Neural cell (in vitro differentiated cells): ENCODE measurements at regions not wholly inside any gene's neighbourhood (a gene's known extent, or its start where the extent isn't known, plus 50 kb on each side); places are given as distances from the start of the nearest gene placed in this dataset.

Experiments used
- H2AFZ ChIP-seq: fragments of 200-600, 300-800 bp; sonication (generic), shearing (Covaris generic); 2 replicates; pipeline ENCODE4 v1.6.0; 2014; ENCODE audit warnings: low read depth, mild to moderate bottlenecking, antibody characterized with exemption, low read length, moderate library complexity
- H3F3A ChIP-seq: fragments of 200-600 bp; shearing (Covaris generic); 2 replicates; pipeline ENCODE4 v1.6.1; 2016; ENCODE audit warnings: mild to moderate bottlenecking, moderate library complexity, mixed read lengths, antibody characterized with exemption, low read length; ENCODE audit not compliant: insufficient read depth, poor library complexity, severe bottlenecking
- H3K27ac ChIP-seq: fragments of 200-600, 300-800 bp; sonication (generic), shearing (Covaris generic); 2 replicates; pipeline ENCODE4 v1.5.1; 2014; ENCODE audit warnings: mild to moderate bottlenecking, low read length, moderate library complexity
- H3K27me3 ChIP-seq: fragments of 300-800, 200-600 bp; sonication (generic), shearing (Covaris generic); 2 replicates; pipeline ENCODE4 v1.6.0; 2014; ENCODE audit warnings: mild to moderate bottlenecking, low read depth, low read length, moderate library complexity; ENCODE audit not compliant: insufficient read depth
- H3K36me3 ChIP-seq: fragments of 300-800, 200-600 bp; sonication (generic), shearing (Covaris generic); 2 replicates; pipeline ENCODE4 v1.5.1; 2014; ENCODE audit warnings: mild to moderate bottlenecking, antibody characterized with exemption, low read length, moderate library complexity; ENCODE audit not compliant: insufficient read depth
- H3K4me2 ChIP-seq: fragments of 300-800, 200-600 bp; sonication (generic), shearing (Covaris generic); 2 replicates; pipeline ENCODE4 v1.6.0; 2014; ENCODE audit warnings: mild to moderate bottlenecking, low read length
- H3K4me3 ChIP-seq: fragments of 300-800, 200-600 bp; sonication (generic), shearing (Covaris generic); 2 replicates; pipeline ENCODE4 v1.5.1; 2014; ENCODE audit warnings: mild to moderate bottlenecking, low read length, moderate library complexity
- H3K79me2 ChIP-seq: fragments of 200-600 bp; shearing (Covaris generic); replicated peaks from 2 replicates; pipeline ENCODE4 v1.6.0; 2014; ENCODE audit warnings: mild to moderate bottlenecking, low read length, moderate library complexity; ENCODE audit not compliant: insufficient read depth
- H3K9ac ChIP-seq: fragments of 300-800, 200-600 bp; sonication (generic), shearing (Covaris generic); 2 replicates; pipeline ENCODE4 v1.6.1; 2016; ENCODE audit warnings: mild to moderate bottlenecking, low read length, mixed read lengths
- H3K9me2 ChIP-seq: fragments of 200-600 bp; shearing (Covaris generic); 2 replicates; pipeline ENCODE4 v1.6.1; 2016; ENCODE audit warnings: mild to moderate bottlenecking, low read length, mixed read lengths; ENCODE audit not compliant: insufficient read depth
- H3K9me3 ChIP-seq: fragments of 200-600, 300-800 bp; sonication (generic), shearing (Covaris generic); 2 replicates; pipeline ENCODE4 v1.6.1; 2016; ENCODE audit warnings: mild to moderate bottlenecking, mixed run types, low read length, moderate library complexity, mixed read lengths
- H4K20me1 ChIP-seq: fragments of 200-600 bp; shearing (Covaris generic); 2 replicates; pipeline ENCODE4 v1.6.1; 2016; ENCODE audit warnings: mild to moderate bottlenecking, mixed run types; ENCODE audit not compliant: insufficient read depth
- EP300 ChIP-seq: fragments of 450-650 bp; conservative IDR thresholded peaks from 2 replicates; pipeline ENCODE4 v1.6.1; 2014; ENCODE audit warnings: antibody characterized with exemption, mild to moderate bottlenecking, moderate library complexity; ENCODE audit not compliant: poor library complexity, severe bottlenecking
- EZH2 ChIP-seq: fragments of 200-600, 300-800 bp; shearing (Covaris generic), sonication (generic); IDR thresholded peaks from 2 replicates; pipeline ENCODE4 v1.6.1; 2014; ENCODE audit warnings: antibody characterized with exemption, low read length, borderline replicate concordance, mild to moderate bottlenecking; ENCODE audit not compliant: insufficient read depth, poor library complexity, severe bottlenecking
- MXI1 ChIP-seq: fragments of 450-650 bp; conservative IDR thresholded peaks from 2 replicates; pipeline ENCODE4 v1.6.1; 2014; ENCODE audit warnings: antibody characterized with exemption, mild to moderate bottlenecking; ENCODE audit not compliant: poor library complexity, severe bottlenecking
- POLR2AphosphoS5 ChIP-seq: IDR thresholded peaks from 2 replicates; pipeline ENCODE4 v1.6.1; 2012
- RAD21 ChIP-seq: fragments of 450-650 bp; conservative IDR thresholded peaks from 2 replicates; pipeline ENCODE4 v1.6.1; 2014; ENCODE audit warnings: antibody characterized with exemption, mild to moderate bottlenecking, moderate library complexity
- SMC3 ChIP-seq: fragments of 450-650 bp; conservative IDR thresholded peaks from 2 replicates; pipeline ENCODE4 v1.6.1; 2014; ENCODE audit warnings: antibody characterized with exemption, mild to moderate bottlenecking, moderate library complexity; ENCODE audit not compliant: poor library complexity
- TAF1 ChIP-seq: IDR thresholded peaks from 2 replicates; pipeline ENCODE4 v1.6.1; 2012; ENCODE audit warnings: low read depth
- TF ChIP-seq, protein P1 (sequence below): fragments of 450-650 bp; IDR thresholded peaks from 2 replicates; pipeline ENCODE4 v1.5.1; 2014; ENCODE audit warnings: antibody characterized with exemption, mild to moderate bottlenecking, moderate library complexity; ENCODE audit not compliant: poor library complexity, severe bottlenecking
- TF ChIP-seq, protein P2 (sequence below): IDR thresholded peaks from 2 replicates; pipeline ENCODE4 v1.6.1; 2012; ENCODE audit warnings: borderline replicate concordance

DNA sequence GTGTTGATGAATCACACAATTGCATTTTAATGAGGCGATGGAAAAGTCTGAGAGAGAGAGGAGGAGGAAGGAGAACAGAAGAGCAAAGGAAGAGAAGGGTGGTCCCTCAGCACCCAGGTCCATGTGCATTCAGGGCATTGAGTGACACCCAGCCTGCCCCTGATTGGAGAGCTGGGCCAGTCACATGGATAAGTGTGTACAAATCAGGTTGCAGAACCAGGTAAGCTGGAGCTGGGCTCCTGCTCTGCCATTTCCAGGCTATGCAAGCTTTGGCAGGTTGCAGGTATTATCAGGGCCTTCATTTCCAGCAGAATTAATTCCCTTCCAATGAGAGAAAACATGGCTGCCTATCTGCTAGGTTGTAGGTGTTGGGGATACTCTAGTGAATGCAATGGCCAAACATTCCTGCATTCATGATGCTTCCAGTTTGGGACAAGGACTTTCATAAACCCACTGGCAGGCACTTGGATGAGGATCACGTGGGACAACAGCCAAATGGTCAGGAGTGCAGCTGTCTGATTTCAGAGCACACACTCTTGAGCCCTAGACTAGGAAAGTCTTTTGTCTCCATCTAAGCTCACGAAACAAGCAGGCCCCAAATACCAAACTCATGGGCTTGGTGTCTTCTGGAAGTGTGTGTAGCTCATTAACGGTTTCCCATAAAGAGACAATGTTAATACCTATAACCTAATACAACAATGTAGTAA is 577.9 kb upstream of the CDH5 start:
- TF ChIP-seq MXI1 (no peak), RAD21 (no peak), TAF1 (no peak), EP300 (no peak), SMC3 (no peak), EZH2 (no peak), POLR2AphosphoS5 (no peak)
- TF ChIP-seq, protein P1, sequence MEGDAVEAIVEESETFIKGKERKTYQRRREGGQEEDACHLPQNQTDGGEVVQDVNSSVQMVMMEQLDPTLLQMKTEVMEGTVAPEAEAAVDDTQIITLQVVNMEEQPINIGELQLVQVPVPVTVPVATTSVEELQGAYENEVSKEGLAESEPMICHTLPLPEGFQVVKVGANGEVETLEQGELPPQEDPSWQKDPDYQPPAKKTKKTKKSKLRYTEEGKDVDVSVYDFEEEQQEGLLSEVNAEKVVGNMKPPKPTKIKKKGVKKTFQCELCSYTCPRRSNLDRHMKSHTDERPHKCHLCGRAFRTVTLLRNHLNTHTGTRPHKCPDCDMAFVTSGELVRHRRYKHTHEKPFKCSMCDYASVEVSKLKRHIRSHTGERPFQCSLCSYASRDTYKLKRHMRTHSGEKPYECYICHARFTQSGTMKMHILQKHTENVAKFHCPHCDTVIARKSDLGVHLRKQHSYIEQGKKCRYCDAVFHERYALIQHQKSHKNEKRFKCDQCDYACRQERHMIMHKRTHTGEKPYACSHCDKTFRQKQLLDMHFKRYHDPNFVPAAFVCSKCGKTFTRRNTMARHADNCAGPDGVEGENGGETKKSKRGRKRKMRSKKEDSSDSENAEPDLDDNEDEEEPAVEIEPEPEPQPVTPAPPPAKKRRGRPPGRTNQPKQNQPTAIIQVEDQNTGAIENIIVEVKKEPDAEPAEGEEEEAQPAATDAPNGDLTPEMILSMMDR = no peak
- TF ChIP-seq, protein P2, sequence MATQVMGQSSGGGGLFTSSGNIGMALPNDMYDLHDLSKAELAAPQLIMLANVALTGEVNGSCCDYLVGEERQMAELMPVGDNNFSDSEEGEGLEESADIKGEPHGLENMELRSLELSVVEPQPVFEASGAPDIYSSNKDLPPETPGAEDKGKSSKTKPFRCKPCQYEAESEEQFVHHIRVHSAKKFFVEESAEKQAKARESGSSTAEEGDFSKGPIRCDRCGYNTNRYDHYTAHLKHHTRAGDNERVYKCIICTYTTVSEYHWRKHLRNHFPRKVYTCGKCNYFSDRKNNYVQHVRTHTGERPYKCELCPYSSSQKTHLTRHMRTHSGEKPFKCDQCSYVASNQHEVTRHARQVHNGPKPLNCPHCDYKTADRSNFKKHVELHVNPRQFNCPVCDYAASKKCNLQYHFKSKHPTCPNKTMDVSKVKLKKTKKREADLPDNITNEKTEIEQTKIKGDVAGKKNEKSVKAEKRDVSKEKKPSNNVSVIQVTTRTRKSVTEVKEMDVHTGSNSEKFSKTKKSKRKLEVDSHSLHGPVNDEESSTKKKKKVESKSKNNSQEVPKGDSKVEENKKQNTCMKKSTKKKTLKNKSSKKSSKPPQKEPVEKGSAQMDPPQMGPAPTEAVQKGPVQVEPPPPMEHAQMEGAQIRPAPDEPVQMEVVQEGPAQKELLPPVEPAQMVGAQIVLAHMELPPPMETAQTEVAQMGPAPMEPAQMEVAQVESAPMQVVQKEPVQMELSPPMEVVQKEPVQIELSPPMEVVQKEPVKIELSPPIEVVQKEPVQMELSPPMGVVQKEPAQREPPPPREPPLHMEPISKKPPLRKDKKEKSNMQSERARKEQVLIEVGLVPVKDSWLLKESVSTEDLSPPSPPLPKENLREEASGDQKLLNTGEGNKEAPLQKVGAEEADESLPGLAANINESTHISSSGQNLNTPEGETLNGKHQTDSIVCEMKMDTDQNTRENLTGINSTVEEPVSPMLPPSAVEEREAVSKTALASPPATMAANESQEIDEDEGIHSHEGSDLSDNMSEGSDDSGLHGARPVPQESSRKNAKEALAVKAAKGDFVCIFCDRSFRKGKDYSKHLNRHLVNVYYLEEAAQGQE = no peak
- H3K79me2 ChIP-seq = no peaks in the 10 kb centered on the region

DNA sequence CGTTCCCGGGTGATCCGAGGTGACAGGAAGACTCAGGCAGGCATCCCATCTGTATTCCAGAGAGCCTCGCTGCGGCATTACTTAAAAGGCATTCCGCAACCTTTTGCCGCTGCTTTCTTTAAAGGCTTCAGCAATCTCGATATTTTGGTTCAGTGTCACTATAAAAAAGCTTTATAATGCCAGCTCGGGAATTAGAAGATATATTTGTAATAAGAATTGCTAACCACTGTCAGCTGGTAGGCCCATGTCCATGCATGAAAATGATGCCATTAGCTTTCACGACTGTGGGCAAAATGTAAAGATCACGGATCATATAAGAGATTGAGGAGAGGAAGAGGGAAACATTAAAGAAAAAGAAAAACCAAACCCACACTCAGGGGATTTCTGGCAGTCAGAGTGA is 578.6 kb upstream of the CDH5 start:
- no peak overlapping the region for H2AFZ ChIP-seq
- no peaks in the 10 kb centered on the region for H3K27me3 ChIP-seq
- no peaks in the 10 kb centered on the region for H3K36me3 ChIP-seq
- no peak for TF ChIP-seq SMC3
- no peak for TF ChIP-seq MXI1
- TF ChIP-seq TAF1 = no peak
- TF ChIP-seq RAD21 = no peak
- TF ChIP-seq, protein P2 = no peak
- TF ChIP-seq, protein P1 = no peak
- TF ChIP-seq EZH2 = no peak
- no peak for TF ChIP-seq EP300
- no peak for TF ChIP-seq POLR2AphosphoS5
- H3K9me3 ChIP-seq = no peaks in the 10 kb centered on the region
- no peak overlapping the region for H3K4me2 ChIP-seq
- H3K27ac ChIP-seq = no peak overlapping the region
- H3K9me2 ChIP-seq = no peaks in the 10 kb centered on the region
- no peaks in the 10 kb centered on the region for H3K79me2 ChIP-seq
- no peak overlapping the region for H3K9ac ChIP-seq
- H3F3A ChIP-seq = no peaks in the 10 kb centered on the region
- H3K4me3 ChIP-seq = no peak overlapping the region
- H4K20me1 ChIP-seq = no peaks in the 10 kb centered on the region

More for the DNA sequence above, 577.9 kb upstream of the CDH5 start:
- no peak overlapping the region for H3K27ac ChIP-seq
- no peaks in the 10 kb centered on the region for H3K36me3 ChIP-seq
- H3K9me2 ChIP-seq = no peaks in the 10 kb centered on the region
- H3K27me3 ChIP-seq = no peaks in the 10 kb centered on the region
- H4K20me1 ChIP-seq = no peaks in the 10 kb centered on the region
- no peak overlapping the region for H3K9ac ChIP-seq
- H3F3A ChIP-seq = no peaks in the 10 kb centered on the region
- no peak overlapping the region for H2AFZ ChIP-seq
- no peak overlapping the region for H3K4me2 ChIP-seq
- H3K9me3 ChIP-seq = no peaks in the 10 kb centered on the region
- no peak overlapping the region for H3K4me3 ChIP-seq
